ENCODE measurements at regions not wholly inside any gene's neighbourhood (a gene's known extent, or its start where the extent isn't known, plus 50 kb on each side); places are given as distances from the start of the nearest gene placed in this dataset.

- no peak overlapping the region for H3K9ac ChIP-seq (ENCODE audit: insufficient read depth, low read length, poor library complexity, severe bottlenecking)
- H3K79me2 ChIP-seq (ENCODE audit: insufficient read depth, low read length): no peaks in the 10 kb centered on the region
- intact Hi-C loops (cut with micrococcal nuclease): no loop called here
- H3K9me3 ChIP-seq (replicated peaks in 1 of 2; ENCODE audit: control insufficient read depth in 1 of 2, insufficient read depth in 1 of 2, low read length in 2 of 2): no peaks in the 10 kb centered on the region
- Mint-ChIP-seq H3K27ac (no peak overlapping the region), H3K4me3 (no peak overlapping the region), H3K27me3 (ENCODE audit: low read depth in 3 of 3) (peaks cover 0 to 1% (median 0%) of the 10 kb centered on the region in 3 donors), H3K36me3 (no peaks in the 10 kb centered on the region), H3K9me3 (peaks cover 0 to 4% (median 0%) of the 10 kb centered on the region in 7 donors), H3K4me1 (no peaks in the 10 kb centered on the region)
- H3K4me3 ChIP-seq (replicated peaks in 1 of 3; ENCODE audit: low read depth in 2 of 3, low read length in 3 of 3): no peak overlapping the region
- H3K27ac ChIP-seq (ENCODE audit: low read depth in 1 of 2, low read length in 2 of 2): no peak overlapping the region
- H3K4me2 ChIP-seq (replicated peaks; ENCODE audit: extremely low read depth, low read length, poor library complexity, severe bottlenecking): no peak overlapping the region
- WGBS (ENCODE audit: insufficient coverage): 94% methylated on average over 2 of the region's 3 CpGs
- no peaks in the 10 kb centered on the region for H3K4me1 ChIP-seq (ENCODE audit: control insufficient read depth in 1 of 2, insufficient read depth in 2 of 2, low read length in 2 of 2)
- TF ChIP-seq, protein P1, sequence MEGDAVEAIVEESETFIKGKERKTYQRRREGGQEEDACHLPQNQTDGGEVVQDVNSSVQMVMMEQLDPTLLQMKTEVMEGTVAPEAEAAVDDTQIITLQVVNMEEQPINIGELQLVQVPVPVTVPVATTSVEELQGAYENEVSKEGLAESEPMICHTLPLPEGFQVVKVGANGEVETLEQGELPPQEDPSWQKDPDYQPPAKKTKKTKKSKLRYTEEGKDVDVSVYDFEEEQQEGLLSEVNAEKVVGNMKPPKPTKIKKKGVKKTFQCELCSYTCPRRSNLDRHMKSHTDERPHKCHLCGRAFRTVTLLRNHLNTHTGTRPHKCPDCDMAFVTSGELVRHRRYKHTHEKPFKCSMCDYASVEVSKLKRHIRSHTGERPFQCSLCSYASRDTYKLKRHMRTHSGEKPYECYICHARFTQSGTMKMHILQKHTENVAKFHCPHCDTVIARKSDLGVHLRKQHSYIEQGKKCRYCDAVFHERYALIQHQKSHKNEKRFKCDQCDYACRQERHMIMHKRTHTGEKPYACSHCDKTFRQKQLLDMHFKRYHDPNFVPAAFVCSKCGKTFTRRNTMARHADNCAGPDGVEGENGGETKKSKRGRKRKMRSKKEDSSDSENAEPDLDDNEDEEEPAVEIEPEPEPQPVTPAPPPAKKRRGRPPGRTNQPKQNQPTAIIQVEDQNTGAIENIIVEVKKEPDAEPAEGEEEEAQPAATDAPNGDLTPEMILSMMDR (IDR thresholded peaks at IDR 0.05): no peak
- H3K36me3 ChIP-seq (replicated peaks in 1 of 2; ENCODE audit: control insufficient read depth in 1 of 2, insufficient read depth in 2 of 2, low read length in 2 of 2): no peaks in the 10 kb centered on the region
- no peak overlapping the region for H2AFZ ChIP-seq (ENCODE audit: insufficient read depth, low read depth, low read length, poor library complexity, severe bottlenecking)
- no peak for DNase-seq
- H4K20me1 ChIP-seq (ENCODE audit: insufficient read depth, low read length): no peaks in the 10 kb centered on the region
- H3K27me3 ChIP-seq (ENCODE audit: control insufficient read depth in 2 of 2, insufficient read depth in 2 of 2, low read length in 2 of 2): no peaks in the 10 kb centered on the region
Observed at GRCh38 chr1:219701476-219701875, 88.6 kb upstream of the ZC3H11B start.

- TF ChIP-seq, protein P1 (IDR thresholded peaks at IDR 0.05): no peak
- Histone ChIP-seq H2AFZ (ENCODE audit: insufficient read depth, low read depth, low read length, poor library complexity, severe bottlenecking) (no peak overlapping the region), H3K36me3 (replicated peaks in 1 of 2; ENCODE audit: control insufficient read depth in 1 of 2, insufficient read depth in 2 of 2, low read length in 2 of 2) (no peaks in the 10 kb centered on the region), H4K20me1 (ENCODE audit: insufficient read depth, low read length) (no peaks in the 10 kb centered on the region), H3K9ac (ENCODE audit: insufficient read depth, low read length, poor library complexity, severe bottlenecking) (no peak overlapping the region), H3K79me2 (ENCODE audit: insufficient read depth, low read length) (no peaks in the 10 kb centered on the region), H3K4me3 (replicated peaks in 1 of 3; ENCODE audit: low read depth in 2 of 3, low read length in 3 of 3) (no peak overlapping the region), H3K9me3 (replicated peaks in 1 of 2; ENCODE audit: control insufficient read depth in 1 of 2, insufficient read depth in 1 of 2, low read length in 2 of 2) (no peaks in the 10 kb centered on the region), H3K27ac (ENCODE audit: low read depth in 1 of 2, low read length in 2 of 2) (no peak overlapping the region), H3K4me1 (ENCODE audit: control insufficient read depth in 1 of 2, insufficient read depth in 2 of 2, low read length in 2 of 2) (no peaks in the 10 kb centered on the region), H3K27me3 (ENCODE audit: control insufficient read depth in 2 of 2, insufficient read depth in 2 of 2, low read length in 2 of 2) (no peaks in the 10 kb centered on the region), H3K4me2 (replicated peaks; ENCODE audit: extremely low read depth, low read length, poor library complexity, severe bottlenecking) (no peak overlapping the region)
- intact Hi-C loops (cut with micrococcal nuclease): no loop called here
- DNase-seq: no peak
- WGBS (ENCODE audit: insufficient coverage): 61% methylated on average over 2 of the region's 5 CpGs
- Mint-ChIP-seq H3K4me1 (no peaks in the 10 kb centered on the region), H3K36me3 (no peaks in the 10 kb centered on the region), H3K4me3 (no peak overlapping the region), H3K27me3 (ENCODE audit: low read depth in 3 of 3) (peaks cover 0 to 1% (median 0%) of the 10 kb centered on the region in 3 donors), H3K9me3 (peaks cover 0 to 4% (median 0%) of the 10 kb centered on the region in 7 donors), H3K27ac (no peak overlapping the region)
Observed at GRCh38 chr1:219699870-219700269, 87.0 kb upstream of the ZC3H11B start.
